ENCODE measurements at regions not wholly inside any gene's neighbourhood (a gene's known extent, or its start where the extent isn't known, plus 50 kb on each side); places are given as distances from the start of the nearest gene placed in this dataset.

DNA sequence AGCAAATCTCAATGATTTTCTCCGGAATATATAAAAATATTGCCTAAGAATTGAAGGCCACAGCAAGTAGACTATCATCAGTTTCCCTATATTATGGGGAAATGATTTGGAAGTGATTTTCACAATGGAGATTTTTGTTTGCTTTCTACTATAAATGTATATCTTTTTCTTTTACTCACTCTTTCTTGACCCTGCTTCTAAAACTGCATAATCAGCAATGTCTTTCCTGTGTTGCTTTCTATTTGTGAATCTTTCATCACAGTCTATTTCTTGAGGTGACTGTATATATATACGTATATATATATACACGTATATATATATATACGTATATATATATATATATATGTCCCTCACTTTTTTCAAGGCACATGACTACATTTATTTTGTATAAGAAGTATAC, 622.6 kb downstream of the DTWD2 start:
- TF ChIP-seq, protein P1, sequence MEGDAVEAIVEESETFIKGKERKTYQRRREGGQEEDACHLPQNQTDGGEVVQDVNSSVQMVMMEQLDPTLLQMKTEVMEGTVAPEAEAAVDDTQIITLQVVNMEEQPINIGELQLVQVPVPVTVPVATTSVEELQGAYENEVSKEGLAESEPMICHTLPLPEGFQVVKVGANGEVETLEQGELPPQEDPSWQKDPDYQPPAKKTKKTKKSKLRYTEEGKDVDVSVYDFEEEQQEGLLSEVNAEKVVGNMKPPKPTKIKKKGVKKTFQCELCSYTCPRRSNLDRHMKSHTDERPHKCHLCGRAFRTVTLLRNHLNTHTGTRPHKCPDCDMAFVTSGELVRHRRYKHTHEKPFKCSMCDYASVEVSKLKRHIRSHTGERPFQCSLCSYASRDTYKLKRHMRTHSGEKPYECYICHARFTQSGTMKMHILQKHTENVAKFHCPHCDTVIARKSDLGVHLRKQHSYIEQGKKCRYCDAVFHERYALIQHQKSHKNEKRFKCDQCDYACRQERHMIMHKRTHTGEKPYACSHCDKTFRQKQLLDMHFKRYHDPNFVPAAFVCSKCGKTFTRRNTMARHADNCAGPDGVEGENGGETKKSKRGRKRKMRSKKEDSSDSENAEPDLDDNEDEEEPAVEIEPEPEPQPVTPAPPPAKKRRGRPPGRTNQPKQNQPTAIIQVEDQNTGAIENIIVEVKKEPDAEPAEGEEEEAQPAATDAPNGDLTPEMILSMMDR (IDR thresholded peaks at IDR 0.05; ENCODE audit: low read length), result no peak
- TF ChIP-seq EZH2phosphoT487 (IDR thresholded peaks at IDR 0.05; ENCODE audit: low read length) (no peak), EZH2 (optimal IDR thresholded peaks at IDR 0.05; ENCODE audit: low read depth, low read length) (no peak)
